ENCODE measurements at regions not wholly inside any gene's neighbourhood (a gene's known extent, or its start where the extent isn't known, plus 50 kb on each side); places are given as distances from the start of the nearest gene placed in this dataset.

DNA sequence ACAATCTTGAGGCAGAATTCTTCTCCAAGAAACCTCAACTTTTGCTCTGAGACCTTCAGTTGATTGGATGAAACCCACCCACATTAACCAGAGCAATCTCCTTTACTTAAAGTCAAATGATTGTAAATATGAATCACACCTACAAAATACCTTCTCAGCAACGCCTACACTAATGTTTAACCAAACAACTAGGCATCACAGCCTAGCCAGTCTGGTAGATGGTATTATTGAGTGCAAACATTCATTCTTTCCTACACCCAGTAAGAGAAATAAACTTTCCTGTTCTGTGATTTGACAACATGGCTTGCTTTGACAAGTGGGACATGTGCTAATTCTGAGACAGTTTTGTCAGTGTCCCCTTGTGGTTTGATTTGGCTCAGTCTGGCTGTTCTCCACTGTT is 252.2 kb downstream of the HACE1 start:
- H3K27me3 ChIP-seq (ENCODE audit: control insufficient read depth in 4 of 4, insufficient read depth in 4 of 4, low read length in 3 of 4) = no peaks in the 10 kb centered on the region
- H3K27ac ChIP-seq (ENCODE audit: low read depth in 1 of 2, low read length in 2 of 2) = no peak overlapping the region
- 49% methylated on average over 1 of the region's 1 CpG for WGBS
- no peaks in the 10 kb centered on the region for H3K9me3 ChIP-seq (ENCODE audit: control insufficient read depth in 4 of 4, low read length in 3 of 4)
- no peak for DNase-seq (ENCODE audit: low spot score)
- H3K4me1 ChIP-seq (ENCODE audit: control insufficient read depth in 4 of 4, insufficient read depth in 4 of 4, low read length in 3 of 4) = no peaks in the 10 kb centered on the region
- H3K9ac ChIP-seq (ENCODE audit: low read depth in 1 of 2, low read length in 2 of 2) = no peak overlapping the region
- TF ChIP-seq HNF4A (conservative IDR thresholded peaks at IDR 0.05) (no peak), EGR1 (IDR thresholded peaks at IDR 0.05; ENCODE audit: low read depth in 2 of 2) (no peak), SP1 (IDR thresholded peaks at IDR 0.05) (no peak), RXRA (IDR thresholded peaks at IDR 0.05) (no peak), HNF4G (IDR thresholded peaks at IDR 0.05) (no peak), FOXA1 (IDR thresholded peaks at IDR 0.05) (no peak), TAF1 (conservative IDR thresholded peaks at IDR 0.05) (no peak), NR2F2 (IDR thresholded peaks at IDR 0.05) (no peak), ZBTB33 (IDR thresholded peaks at IDR 0.05) (no peak), MAX (IDR thresholded peaks at IDR 0.05) (no peak), YY1 (IDR thresholded peaks at IDR 0.05) (no peak), GABPA (IDR thresholded peaks at IDR 0.05 in 1 of 2, conservative IDR thresholded peaks at IDR 0.05 in 1 of 2) (no peak), REST (IDR thresholded peaks at IDR 0.05) (no peak), JUND (IDR thresholded peaks at IDR 0.05) (no peak), CTCF (IDR thresholded peaks at IDR 0.05; ENCODE audit: low read depth, low read length, missing input control) (no peak), FOXA2 (IDR thresholded peaks at IDR 0.05) (no peak)
- H3K4me3 ChIP-seq (ENCODE audit: low read depth in 1 of 3, low read length in 3 of 3) = no peak overlapping the region
- H3K36me3 ChIP-seq (ENCODE audit: control insufficient read depth in 4 of 4, insufficient read depth in 3 of 4, low read depth in 1 of 4, low read length in 3 of 4) = no peaks in the 10 kb centered on the region

DNA sequence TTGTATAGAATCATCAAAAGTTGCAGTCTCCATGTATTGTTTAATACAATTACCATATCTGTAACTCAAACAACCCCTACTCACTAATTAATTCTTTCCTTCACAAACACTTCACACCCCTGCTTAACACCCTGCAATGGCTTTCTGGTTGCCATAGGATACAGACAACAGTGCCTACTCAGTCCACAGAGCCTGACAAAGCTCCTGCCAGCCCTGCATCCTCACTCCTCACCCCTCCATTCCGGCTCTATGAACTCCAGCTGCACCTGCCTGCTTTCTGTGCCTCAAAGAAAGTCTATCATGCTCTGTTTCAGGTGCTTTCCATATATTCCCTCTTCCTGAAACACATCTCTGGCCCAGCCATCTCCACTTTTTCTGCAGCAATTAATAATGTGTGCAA is 253.4 kb downstream of the HACE1 start:
- H3K27me3 ChIP-seq (ENCODE audit: control insufficient read depth in 4 of 4, insufficient read depth in 4 of 4, low read length in 3 of 4) = no peaks in the 10 kb centered on the region
- no peaks in the 10 kb centered on the region for H3K36me3 ChIP-seq (ENCODE audit: control insufficient read depth in 4 of 4, insufficient read depth in 3 of 4, low read depth in 1 of 4, low read length in 3 of 4)
- TF ChIP-seq TAF1 (conservative IDR thresholded peaks at IDR 0.05) (no peak), RXRA (IDR thresholded peaks at IDR 0.05) (no peak), GABPA (IDR thresholded peaks at IDR 0.05 in 1 of 2, conservative IDR thresholded peaks at IDR 0.05 in 1 of 2) (no peak), NR2F2 (IDR thresholded peaks at IDR 0.05) (no peak), REST (IDR thresholded peaks at IDR 0.05) (no peak), FOXA1 (IDR thresholded peaks at IDR 0.05) (no peak), RAD21 (IDR thresholded peaks at IDR 0.05) (no peak), HNF4A (conservative IDR thresholded peaks at IDR 0.05) (no peak), SP1 (IDR thresholded peaks at IDR 0.05) (no peak), YY1 (IDR thresholded peaks at IDR 0.05) (no peak)
- TF ChIP-seq, protein P1, sequence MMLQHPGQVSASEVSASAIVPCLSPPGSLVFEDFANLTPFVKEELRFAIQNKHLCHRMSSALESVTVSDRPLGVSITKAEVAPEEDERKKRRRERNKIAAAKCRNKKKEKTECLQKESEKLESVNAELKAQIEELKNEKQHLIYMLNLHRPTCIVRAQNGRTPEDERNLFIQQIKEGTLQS (IDR thresholded peaks at IDR 0.05) = no peak
- H3K9ac ChIP-seq (ENCODE audit: low read depth in 1 of 2, low read length in 2 of 2) = no peak overlapping the region
- DNase-seq (ENCODE audit: low spot score) = no peak
- no peak overlapping the region for H3K4me3 ChIP-seq (ENCODE audit: low read depth in 1 of 3, low read length in 3 of 3)
- H3K9me3 ChIP-seq (ENCODE audit: control insufficient read depth in 4 of 4, low read length in 3 of 4) = no peaks in the 10 kb centered on the region
- no peaks in the 10 kb centered on the region for H3K4me1 ChIP-seq (ENCODE audit: control insufficient read depth in 4 of 4, insufficient read depth in 4 of 4, low read length in 3 of 4)
- 70% methylated on average over 1 of the region's 1 CpG for WGBS
- no peak overlapping the region for H3K27ac ChIP-seq (ENCODE audit: low read depth in 1 of 2, low read length in 2 of 2)

Measured in liver (tissue), 8 donors.